ENCODE measurements at regions not wholly inside any gene's neighbourhood (a gene's known extent, or its start where the extent isn't known, plus 50 kb on each side); places are given as distances from the start of the nearest gene placed in this dataset.

GRCh38 chr2:150135223-150135883 lies 352.1 kb downstream of the RND3 start:
- dilution Hi-C loops (cut with MboI; ENCODE audit: extremely low pct_ligation_motif_present, low sequenced_read_pairs): no loop called here
- DNase-seq (ENCODE audit: low read depth, low spot score) (no peak), FAIRE-seq (peak; percentile 63)
- Histone ChIP-seq H3K9me1 (ENCODE audit: control insufficient read depth, extremely low read depth, insufficient read depth, low read length) (no peaks in the 10 kb centered on the region), H3K79me2 (ENCODE audit: control insufficient read depth, insufficient read depth, low read length) (no peaks in the 10 kb centered on the region), H3K27ac (ENCODE audit: control insufficient read depth, insufficient read depth, low read length) (peak overlapping the region; percentile 84), H3K4me1 (ENCODE audit: control insufficient read depth, extremely low read depth, insufficient read depth, low read length) (peaks cover 42% of the 10 kb centered on the region), H3K4me2 (ENCODE audit: control insufficient read depth, extremely low read depth, insufficient read depth, low read depth, low read length) (no peak overlapping the region), H4K20me1 (ENCODE audit: control insufficient read depth, extremely low read depth, insufficient read depth, low read length) (no peaks in the 10 kb centered on the region), H3K9me3 (ENCODE audit: control insufficient read depth, low read depth, low read length) (no peaks in the 10 kb centered on the region), H3K4me3 (ENCODE audit: control insufficient read depth in 2 of 3, extremely low read depth in 1 of 3, insufficient read depth in 2 of 3, low read depth in 1 of 3, low read length in 3 of 3) (no peak overlapping the region), H2AFZ (ENCODE audit: control insufficient read depth, low read length) (no peak overlapping the region), H3K27me3 (ENCODE audit: control insufficient read depth, extremely low read depth, insufficient read depth, low read length) (no peaks in the 10 kb centered on the region), H3K36me3 (ENCODE audit: control insufficient read depth in 2 of 2, extremely low read depth in 1 of 2, insufficient read depth in 2 of 2, low read length in 2 of 2) (no peaks in the 10 kb centered on the region), H3K9ac (ENCODE audit: control insufficient read depth, extremely low read depth, insufficient read depth, low read length) (no peak overlapping the region)
- no peak for TF ChIP-seq EZH2 (IDR thresholded peaks at IDR 0.05; ENCODE audit: low read length)
- no peak for TF ChIP-seq CTCF (optimal IDR thresholded peaks at IDR 0.05 in 1 of 3, IDR thresholded peaks at IDR 0.05 in 1 of 3, conservative IDR thresholded peaks at IDR 0.05 in 1 of 3; ENCODE audit: extremely low read depth in 1 of 3, insufficient read depth in 2 of 3, low read length in 3 of 3)

DNA sequence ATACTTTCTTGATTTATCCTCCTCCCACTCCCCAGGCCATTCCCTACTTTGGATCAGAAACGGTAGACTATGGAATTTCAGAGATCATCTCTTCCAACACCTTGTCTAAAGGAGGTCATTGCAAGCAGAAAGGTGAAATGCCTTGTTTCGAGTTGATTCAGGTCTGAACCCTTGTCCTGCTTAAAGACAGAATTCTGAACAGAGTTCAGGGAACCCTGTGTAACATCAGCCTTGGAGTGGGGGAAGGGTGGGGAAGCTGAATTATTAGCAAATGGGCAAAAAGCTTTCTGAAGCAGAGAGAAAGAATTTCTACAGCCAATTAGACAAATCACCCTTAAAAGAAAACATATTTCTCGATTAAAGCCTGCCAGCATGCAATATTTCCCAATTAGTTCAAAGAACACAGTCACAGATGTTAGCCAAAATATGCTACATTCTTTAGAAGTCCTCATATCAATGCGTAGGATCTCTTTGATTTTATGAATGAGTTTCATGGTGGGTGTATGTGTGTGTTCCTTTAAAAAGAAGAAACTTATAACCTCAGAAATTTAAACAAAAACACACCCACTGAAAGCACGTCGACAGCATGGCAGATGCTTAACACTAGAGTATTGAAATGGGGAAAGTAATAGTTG lies 353.1 kb downstream of the RND3 start:
- Histone ChIP-seq H3K27ac (ENCODE audit: control insufficient read depth, insufficient read depth, low read length) (peak overlapping the region; percentile 59), H3K36me3 (ENCODE audit: control insufficient read depth in 2 of 2, extremely low read depth in 1 of 2, insufficient read depth in 2 of 2, low read length in 2 of 2) (no peaks in the 10 kb centered on the region), H3K9me1 (ENCODE audit: control insufficient read depth, extremely low read depth, insufficient read depth, low read length) (no peaks in the 10 kb centered on the region), H3K4me3 (ENCODE audit: control insufficient read depth in 2 of 3, extremely low read depth in 1 of 3, insufficient read depth in 2 of 3, low read depth in 1 of 3, low read length in 3 of 3) (no peak overlapping the region), H3K9me3 (ENCODE audit: control insufficient read depth, low read depth, low read length) (no peaks in the 10 kb centered on the region), H3K9ac (ENCODE audit: control insufficient read depth, extremely low read depth, insufficient read depth, low read length) (peak overlapping the region; percentile 5), H2AFZ (ENCODE audit: control insufficient read depth, low read length) (no peak overlapping the region), H3K4me1 (ENCODE audit: control insufficient read depth, extremely low read depth, insufficient read depth, low read length) (peaks cover 42% of the 10 kb centered on the region), H3K27me3 (ENCODE audit: control insufficient read depth, extremely low read depth, insufficient read depth, low read length) (no peaks in the 10 kb centered on the region), H4K20me1 (ENCODE audit: control insufficient read depth, extremely low read depth, insufficient read depth, low read length) (no peaks in the 10 kb centered on the region), H3K4me2 (ENCODE audit: control insufficient read depth, extremely low read depth, insufficient read depth, low read depth, low read length) (no peak overlapping the region), H3K79me2 (ENCODE audit: control insufficient read depth, insufficient read depth, low read length) (no peaks in the 10 kb centered on the region)
- TF ChIP-seq CTCF (optimal IDR thresholded peaks at IDR 0.05 in 1 of 3, IDR thresholded peaks at IDR 0.05 in 1 of 3, conservative IDR thresholded peaks at IDR 0.05 in 1 of 3; ENCODE audit: extremely low read depth in 1 of 3, insufficient read depth in 2 of 3, low read length in 3 of 3) (no peak), EZH2 (IDR thresholded peaks at IDR 0.05; ENCODE audit: low read length) (no peak)
- DNase-seq (ENCODE audit: low read depth, low spot score): no peak
- FAIRE-seq: peak; percentile 32
- dilution Hi-C loops (cut with MboI; ENCODE audit: extremely low pct_ligation_motif_present, low sequenced_read_pairs): no loop called here

All from keratinocyte (primary cell).